ENCODE measurements at regions not wholly inside any gene's neighbourhood (a gene's known extent, or its start where the extent isn't known, plus 50 kb on each side); places are given as distances from the start of the nearest gene placed in this dataset.

- Histone ChIP-seq H3K9me3 (no peaks in the 10 kb centered on the region), H3K27ac (no peak overlapping the region), H3K4me1 (no peaks in the 10 kb centered on the region), H3K27me3 (no peaks in the 10 kb centered on the region), H3K36me3 (no peaks in the 10 kb centered on the region), H3K4me3 (no peak overlapping the region)
- ATAC-seq (no peak), DNase-seq (no peak)
- TF ChIP-seq CTCF (IDR thresholded peaks at IDR 0.05 in 4 of 5, conservative IDR thresholded peaks at IDR 0.05 in 1 of 5): no peak
- no peak for TF ChIP-seq POLR2A (IDR thresholded peaks at IDR 0.05)
- intact Hi-C loops (cut with DNase I; ENCODE audit: low total_unique reads): no loop called here
- in situ Hi-C loops (cut with MboI; ENCODE audit: low sequenced_read_pairs in 4 of 4): no loop called here
These were observed 633.9 kb upstream of the POT1 start for GRCh38 chr7:125563557-125563956.

- Histone ChIP-seq H3K4me3 (no peak overlapping the region), H3K27me3 (no peaks in the 10 kb centered on the region), H3K9me3 (no peaks in the 10 kb centered on the region), H3K27ac (no peak overlapping the region), H3K36me3 (no peaks in the 10 kb centered on the region), H3K4me1 (no peaks in the 10 kb centered on the region)
- intact Hi-C loops (cut with DNase I; ENCODE audit: low total_unique reads) (no loop called here), in situ Hi-C loops (cut with MboI; ENCODE audit: low sequenced_read_pairs in 4 of 4) (no loop called here)
- ATAC-seq: no peak
- no peak for DNase-seq
- TF ChIP-seq CTCF (IDR thresholded peaks at IDR 0.05 in 4 of 5, conservative IDR thresholded peaks at IDR 0.05 in 1 of 5): no peak
- no peak for TF ChIP-seq POLR2A (IDR thresholded peaks at IDR 0.05)
These were observed 631.4 kb upstream of the POT1 start for GRCh38 chr7:125561006-125561405.

GRCh38 chr7:125559921-125560320, 630.3 kb upstream of the POT1 start:
- in situ Hi-C loops (cut with MboI; ENCODE audit: low sequenced_read_pairs in 4 of 4): no loop called here

GRCh38 chr7:125555916-125556315, 626.3 kb upstream of the POT1 start:
- Histone ChIP-seq H3K9me3 (no peaks in the 10 kb centered on the region), H3K4me1 (no peaks in the 10 kb centered on the region), H3K27me3 (no peaks in the 10 kb centered on the region), H3K4me3 (no peak overlapping the region), H3K36me3 (no peaks in the 10 kb centered on the region), H3K27ac (no peak overlapping the region)
- intact Hi-C loops (cut with DNase I; ENCODE audit: low total_unique reads): no loop called here
- no peak for DNase-seq
- TF ChIP-seq POLR2A (IDR thresholded peaks at IDR 0.05): no peak
- TF ChIP-seq CTCF (IDR thresholded peaks at IDR 0.05 in 4 of 5, conservative IDR thresholded peaks at IDR 0.05 in 1 of 5): no peak
- ATAC-seq: no peak
- in situ Hi-C loops (cut with MboI; ENCODE audit: low sequenced_read_pairs in 4 of 4): no loop called here

More at GRCh38 chr7:125559921-125560320, 630.3 kb upstream of the POT1 start:
- Histone ChIP-seq H3K36me3 (no peaks in the 10 kb centered on the region), H3K27ac (no peak overlapping the region), H3K27me3 (no peaks in the 10 kb centered on the region), H3K4me3 (no peak overlapping the region), H3K9me3 (no peaks in the 10 kb centered on the region), H3K4me1 (no peaks in the 10 kb centered on the region)
- no peak for DNase-seq
- no peak for TF ChIP-seq POLR2A (IDR thresholded peaks at IDR 0.05)
- no peak for TF ChIP-seq CTCF (IDR thresholded peaks at IDR 0.05 in 4 of 5, conservative IDR thresholded peaks at IDR 0.05 in 1 of 5)
- intact Hi-C loops (cut with DNase I; ENCODE audit: low total_unique reads): no loop called here
- no peak for ATAC-seq

GRCh38 chr7:125551008-125551407, 621.4 kb upstream of the POT1 start:
- Histone ChIP-seq H3K27ac (no peak overlapping the region), H3K4me1 (no peaks in the 10 kb centered on the region), H3K27me3 (no peaks in the 10 kb centered on the region), H3K36me3 (no peaks in the 10 kb centered on the region), H3K9me3 (no peaks in the 10 kb centered on the region), H3K4me3 (no peak overlapping the region)
- ATAC-seq (no peak), DNase-seq (no peak)
- no peak for TF ChIP-seq POLR2A (IDR thresholded peaks at IDR 0.05)
- TF ChIP-seq CTCF (IDR thresholded peaks at IDR 0.05 in 4 of 5, conservative IDR thresholded peaks at IDR 0.05 in 1 of 5): no peak
- intact Hi-C loops (cut with DNase I; ENCODE audit: low total_unique reads): no loop called here
- in situ Hi-C loops (cut with MboI; ENCODE audit: low sequenced_read_pairs in 4 of 4): no loop called here

Data from gastrocnemius medialis (tissue), 4 donors.